NCI-H146 (cell line): ENCODE measurements at regions not wholly inside any gene's neighbourhood (a gene's known extent, or its start where the extent isn't known, plus 50 kb on each side); places are given as distances from the start of the nearest gene placed in this dataset.
A peak's percentile ranks its signal among the peaks of the same experiment; 100 is the strongest.
"Not testable (repeated sequence)": the region's sequence is repeated elsewhere in the genome, so short reads cannot be mapped to it uniquely, and the experiment has no call there.

Experiments used
- DNase-seq: peaks from one replicate; lab custom pipeline; 2025; lab: John Stamatoyannopoulos, UW

- no peak for DNase-seq
Observed at GRCh38 chr2:16971722-16972234, 306.1 kb upstream of the CYRIA start.

- DNase-seq = not testable (repeated sequence)
Observed at GRCh38 chr2:16970948-16971347, 305.3 kb upstream of the CYRIA start.

- peak; percentile 84 for DNase-seq
Observed at GRCh38 chr2:16962505-16962904, 296.9 kb upstream of the CYRIA start.

GRCh38 chr2:16960579-16960978 is 294.9 kb upstream of the CYRIA start:
- no peak for DNase-seq

GRCh38 chr2:16958266-16958665 is 292.6 kb upstream of the CYRIA start:
- DNase-seq = no peak

- no peak for DNase-seq
Observed at GRCh38 chr2:16952805-16953204, 287.2 kb upstream of the CYRIA start.

- DNase-seq = no peak
Observed at GRCh38 chr2:16952368-16952767, 286.7 kb upstream of the CYRIA start.

GRCh38 chr2:16950436-16950835 is 284.8 kb upstream of the CYRIA start:
- DNase-seq = peak; percentile 62

GRCh38 chr2:16948710-16949109 is 283.1 kb upstream of the CYRIA start:
- no peak for DNase-seq

- DNase-seq = peak; percentile 94
Observed at GRCh38 chr2:16948053-16948452, 282.4 kb upstream of the CYRIA start.

GRCh38 chr2:16943279-16943958 is 277.8 kb upstream of the CYRIA start:
- no peak for DNase-seq

GRCh38 chr2:16940214-16940613 is 274.6 kb upstream of the CYRIA start:
- no peak for DNase-seq

GRCh38 chr2:16939771-16940170 is 274.1 kb upstream of the CYRIA start:
- DNase-seq = no peak

GRCh38 chr2:16933355-16933754 is 267.7 kb upstream of the CYRIA start:
- peak; percentile 89 for DNase-seq

GRCh38 chr2:16932826-16933225 is 267.2 kb upstream of the CYRIA start:
- DNase-seq = peak; percentile 53

GRCh38 chr2:16931441-16931840 is 265.8 kb upstream of the CYRIA start:
- DNase-seq = peak; percentile 7

- no peak for DNase-seq
Observed at GRCh38 chr2:16927398-16927797, 261.8 kb upstream of the CYRIA start.

- no peak for DNase-seq
Observed at GRCh38 chr2:16925145-16925544, 259.5 kb upstream of the CYRIA start.

- not testable (repeated sequence) for DNase-seq
Observed at GRCh38 chr2:16915341-16915755, 249.7 kb upstream of the CYRIA start.

- DNase-seq = no peak
Observed at GRCh38 chr2:16911746-16912145, 246.1 kb upstream of the CYRIA start.

GRCh38 chr2:16908656-16909055 is 243.0 kb upstream of the CYRIA start:
- no peak for DNase-seq

- no peak for DNase-seq
Observed at GRCh38 chr2:16907645-16908282, 242.1 kb upstream of the CYRIA start.

- DNase-seq = not testable (repeated sequence)
Observed at GRCh38 chr2:16905325-16905724, 239.7 kb upstream of the CYRIA start.
